H1 (cell line): ENCODE measurements at regions not wholly inside any gene's neighbourhood (a gene's known extent, or its start where the extent isn't known, plus 50 kb on each side); places are given as distances from the start of the nearest gene placed in this dataset.

Experiments
- CBX5 ChIP-seq: fragments of 300-800, 300-1000 bp; sonication (generic); IDR thresholded peaks from 2 replicates; pipeline ENCODE4 v1.7.1; 2016; ENCODE audit warnings: antibody characterized with exemption, low read length, low read depth
- CHD2 ChIP-seq: IDR thresholded peaks from 2 replicates; pipeline ENCODE4 v1.6.1; 2012; ENCODE audit warnings: low read length, improper control_type of control experiment
- CHD7 ChIP-seq: fragments of 300-600 bp; sonication (generic); IDR thresholded peaks from 2 replicates; pipeline ENCODE4 v1.7.1; 2012; ENCODE audit warnings: low read length, moderate library complexity, mild to moderate bottlenecking, inconsistent platforms; ENCODE audit not compliant: insufficient replicate concordance
- EGR1 ChIP-seq: IDR thresholded peaks from 2 replicates; pipeline ENCODE4 v1.6.1; 2011; ENCODE audit warnings: low read depth, low read length, borderline replicate concordance
- KDM4A ChIP-seq: IDR thresholded peaks from one replicate; pipeline ENCODE4 v1.7.1; 2012; ENCODE audit warnings: low read depth, mild to moderate bottlenecking, moderate library complexity, low read length, inconsistent platforms; ENCODE audit not compliant: severe bottlenecking
- KDM5A ChIP-seq: fragments of 200-600 bp; IDR thresholded peaks from 2 replicates; pipeline ENCODE4 v1.7.1; 2012; ENCODE audit warnings: mild to moderate bottlenecking, low read length, inconsistent platforms, mixed read lengths
- TEAD4 ChIP-seq: IDR thresholded peaks from 2 replicates; pipeline ENCODE4 v1.6.1; 2012; ENCODE audit warnings: low read depth, low read length, inconsistent platforms, mixed read lengths

GRCh38 chrX:8084006-8084405, 87.1 kb downstream of the VCX2 start (continued):
- TF ChIP-seq CHD7 (no peak), KDM4A (no peak), CHD2 (no peak), CBX5 (no peak), EGR1 (no peak), TEAD4 (no peak), KDM5A (no peak)
- TF ChIP-seq, all 59 proteins: peak for 0
